Mesenchymal stem cell (in vitro differentiated cells and primary cell): ENCODE measurements at regions not wholly inside any gene's neighbourhood (a gene's known extent, or its start where the extent isn't known, plus 50 kb on each side); places are given as distances from the start of the nearest gene placed in this dataset.
A peak's percentile ranks its signal among the peaks of the same experiment; 100 is the strongest.
"Not testable (repeated sequence)": the region's sequence is repeated elsewhere in the genome, so short reads cannot be mapped to it uniquely, and the experiment has no call there.

Experiments used
- DNase-seq: peaks from one replicate; pipeline ENCODE4 v3.0.0-alpha.2; 2013
- H2AFZ ChIP-seq: one replicate; pipeline ENCODE4 v1.6.1; 2013; ENCODE audit warnings: low read depth, mild to moderate bottlenecking, control low read depth, inconsistent platforms, low read length, moderate library complexity
- H2AK5ac ChIP-seq: 2 replicates; pipeline ENCODE4 v1.6.1; 2013; ENCODE audit warnings: low read length, moderate library complexity, mild to moderate bottlenecking, inconsistent platforms; ENCODE audit not compliant: severe bottlenecking
- H2BK120ac ChIP-seq: one replicate; pipeline ENCODE4 v1.6.1; 2013; ENCODE audit warnings: low read depth, mild to moderate bottlenecking, inconsistent platforms, low read length, moderate library complexity
- H2BK12ac ChIP-seq, 2 experiments: one replicate each; pipeline ENCODE4 v1.6.1; 2013; ENCODE audit warnings: inconsistent platforms in 2 of 2, low read length in 2 of 2, mild to moderate bottlenecking in 2 of 2, moderate library complexity in 2 of 2, control low read depth in 1 of 2
- H2BK15ac ChIP-seq: one replicate; pipeline ENCODE4 v1.6.1; 2013; ENCODE audit warnings: mild to moderate bottlenecking, low read depth, inconsistent platforms; ENCODE audit not compliant: poor library complexity, severe bottlenecking
- H2BK5ac ChIP-seq: 2 replicates; pipeline ENCODE4 v1.6.1; 2013; ENCODE audit warnings: low read depth, mild to moderate bottlenecking, low read length, control low read depth, inconsistent platforms; ENCODE audit not compliant: poor library complexity, severe bottlenecking
- H3K14ac ChIP-seq, 2 experiments: one replicate each; pipeline ENCODE4 v1.6.1; 2013; ENCODE audit warnings: inconsistent platforms in 2 of 2, low read length in 2 of 2, control low read depth in 1 of 2, mild to moderate bottlenecking in 1 of 2, moderate library complexity in 1 of 2
- H3K18ac ChIP-seq, 2 experiments: one replicate each; pipeline ENCODE4 v1.6.1; 2013; ENCODE audit warnings: inconsistent platforms in 2 of 2, low read length in 2 of 2, control low read depth in 1 of 2, low read depth in 1 of 2, mild to moderate bottlenecking in 1 of 2
- H3K23ac ChIP-seq, 2 experiments: one replicate each; pipeline ENCODE4 v1.6.1; 2013; ENCODE audit warnings: inconsistent platforms in 2 of 2, low read length in 2 of 2, mild to moderate bottlenecking in 2 of 2, moderate library complexity in 2 of 2, control low read depth in 1 of 2
- H3K27ac ChIP-seq: 2 replicates; pipeline ENCODE4 v1.5.1; 2013; ENCODE audit warnings: mild to moderate bottlenecking, moderate library complexity, low read length, control low read depth, inconsistent platforms; ENCODE audit not compliant: poor library complexity, severe bottlenecking
- H3K27me3 ChIP-seq, 2 experiments: 2 replicates each; pipeline versions ENCODE4 v1.6.1 to v1.7.0; 2013; ENCODE audit warnings: low read length in 2 of 2, mild to moderate bottlenecking in 2 of 2, moderate library complexity in 2 of 2, control low read depth in 1 of 2, inconsistent platforms in 1 of 2; ENCODE audit not compliant: control insufficient read depth in 1 of 2, insufficient read depth in 1 of 2
- H3K36me3 ChIP-seq, 2 experiments: 2 replicates each; pipeline versions ENCODE4 v1.6.1 to v1.7.0; 2013; ENCODE audit warnings: low read length in 2 of 2, control low read depth in 1 of 2, inconsistent platforms in 1 of 2, low read depth in 1 of 2, mild to moderate bottlenecking in 1 of 2; ENCODE audit not compliant: insufficient read depth in 2 of 2, control insufficient read depth in 1 of 2
- H3K4ac ChIP-seq, 2 experiments: one replicate each; pipeline ENCODE4 v1.6.1; 2013; ENCODE audit warnings: inconsistent platforms in 2 of 2, low read length in 2 of 2, mild to moderate bottlenecking in 2 of 2, moderate library complexity in 2 of 2, control low read depth in 1 of 2, low read depth in 1 of 2
- H3K4me1 ChIP-seq: 2 replicates; pipeline ENCODE4 v1.6.1; 2013; ENCODE audit warnings: low read depth, low read length, control low read depth; ENCODE audit not compliant: control insufficient read depth, insufficient read depth
- H3K4me2 ChIP-seq: 2 replicates; pipeline ENCODE4 v1.6.1; 2013; ENCODE audit warnings: low read length, mild to moderate bottlenecking, inconsistent platforms; ENCODE audit not compliant: poor library complexity, severe bottlenecking
- H3K4me3 ChIP-seq, 2 experiments: 2 replicates each; pipeline versions ENCODE4 v1.5.1 to v1.7.0; 2013; ENCODE audit warnings: low read length in 2 of 2, mild to moderate bottlenecking in 2 of 2, control low read depth in 1 of 2, low read depth in 1 of 2; ENCODE audit not compliant: insufficient read depth in 1 of 2
- H3K79me1 ChIP-seq: replicated peaks from 2 replicates; pipeline ENCODE4 v1.6.1; 2013; ENCODE audit warnings: mild to moderate bottlenecking, control low read depth, low read length, inconsistent platforms; ENCODE audit not compliant: poor library complexity, severe bottlenecking
- H3K9ac ChIP-seq: 2 replicates; pipeline ENCODE4 v1.7.0; 2013; ENCODE audit warnings: mild to moderate bottlenecking, low read length, moderate library complexity
- H3K9me3 ChIP-seq: 2 replicates; pipeline ENCODE4 v1.7.0; 2013; ENCODE audit warnings: mild to moderate bottlenecking, low read length; ENCODE audit not compliant: control insufficient read depth
- H4K8ac ChIP-seq: one replicate; pipeline ENCODE4 v1.6.1; 2013; ENCODE audit warnings: inconsistent platforms, mild to moderate bottlenecking, low read length, moderate library complexity
- H4K91ac ChIP-seq: one replicate; pipeline ENCODE4 v1.6.1; 2013; ENCODE audit warnings: mild to moderate bottlenecking, low read length, inconsistent platforms
- WGBS: methylation state at CpG from one replicate; pipeline ENCODE4 v1.1.7; 2013; ENCODE audit warnings: mixed read lengths; 5-methylcytosine and 5-hydroxymethylcytosine counted together

DNA sequence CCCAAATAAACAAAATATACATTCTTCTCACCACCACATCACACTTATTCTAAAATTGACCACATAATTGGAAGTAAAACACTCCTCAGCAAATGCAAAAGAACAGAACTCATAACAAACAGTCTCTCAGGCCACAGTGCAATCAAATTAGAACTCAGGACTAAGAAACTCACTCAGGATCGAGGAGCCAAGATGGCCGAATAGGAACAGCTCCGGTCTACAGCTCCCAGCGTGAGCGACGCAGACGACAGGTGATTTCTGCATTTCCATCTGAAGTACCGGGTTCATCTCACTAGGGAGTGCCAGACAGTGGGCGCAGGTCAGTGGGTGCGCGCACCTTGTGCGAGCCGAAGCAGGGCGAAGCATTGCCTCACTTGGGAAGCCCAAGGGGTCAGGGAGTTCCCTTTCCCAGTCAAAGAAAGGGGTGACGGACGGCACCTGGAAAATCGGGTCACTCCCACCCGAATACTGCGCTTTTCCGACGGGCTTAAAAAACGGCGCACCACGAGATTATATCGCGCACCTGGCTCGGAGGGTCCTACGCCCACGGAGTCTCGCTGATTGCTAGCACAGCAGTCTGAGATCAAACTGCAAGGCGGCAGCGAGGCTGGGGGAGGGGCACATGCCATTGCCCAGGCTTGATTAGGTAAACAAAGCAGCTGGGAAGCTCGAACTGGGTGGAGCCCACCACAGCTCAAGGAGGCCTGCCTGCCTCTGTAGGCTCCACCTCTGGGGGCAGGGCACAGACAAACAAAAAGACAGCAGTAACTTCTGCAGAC lies 183.2 kb downstream of the ETV1 start:
- H3K14ac ChIP-seq, H4K8ac ChIP-seq, H3K9ac ChIP-seq, H3K36me3 ChIP-seq, H3K27ac ChIP-seq, DNase-seq, H3K23ac ChIP-seq, H3K79me1 ChIP-seq, H3K4me1 ChIP-seq, H2AK5ac ChIP-seq, H2AFZ ChIP-seq, H2BK120ac ChIP-seq, H2BK5ac ChIP-seq, H2BK12ac ChIP-seq, H3K27me3 ChIP-seq, H4K91ac ChIP-seq, H3K18ac ChIP-seq, H3K9me3 ChIP-seq, H3K4me2 ChIP-seq, H3K4ac ChIP-seq, H2BK15ac ChIP-seq: not testable (repeated sequence)
- peak overlapping the region in 1 of 2 experiments; percentile 39 for H3K4me3 ChIP-seq
- WGBS: 20% methylated on average over 30 of the region's 33 CpGs

- H3K27me3 ChIP-seq, H3K4me1 ChIP-seq, H3K4me3 ChIP-seq, H4K91ac ChIP-seq, H3K36me3 ChIP-seq, H2BK12ac ChIP-seq, H3K4me2 ChIP-seq, H3K27ac ChIP-seq, H2BK15ac ChIP-seq, H3K79me1 ChIP-seq, H3K4ac ChIP-seq, H3K9ac ChIP-seq, H3K9me3 ChIP-seq, H3K23ac ChIP-seq, H3K14ac ChIP-seq, H2BK120ac ChIP-seq, H2BK5ac ChIP-seq, H4K8ac ChIP-seq, H2AK5ac ChIP-seq, H3K18ac ChIP-seq, DNase-seq, H2AFZ ChIP-seq: not testable (repeated sequence)
These were observed 172.2 kb downstream of the ETV1 start for GRCh38 chr7:13817230-13817629.

- no peak overlapping the region for H3K4me2 ChIP-seq
- no peaks in the 10 kb centered on the region for H3K27me3 ChIP-seq
- no peaks in the 10 kb centered on the region for H3K79me1 ChIP-seq
- H3K18ac ChIP-seq: no peak overlapping the region
- H3K23ac ChIP-seq: no peak overlapping the region
- no peaks in the 10 kb centered on the region for H3K36me3 ChIP-seq
- H3K4ac ChIP-seq: no peak overlapping the region
- H3K27ac ChIP-seq: no peak overlapping the region
- H2AK5ac ChIP-seq: no peak overlapping the region
- H4K8ac ChIP-seq: no peak overlapping the region
- no peak overlapping the region for H4K91ac ChIP-seq
- H3K9me3 ChIP-seq: no peaks in the 10 kb centered on the region
- H2BK12ac ChIP-seq: no peak overlapping the region
- H2AFZ ChIP-seq: no peak overlapping the region
- H3K4me1 ChIP-seq: no peaks in the 10 kb centered on the region
- WGBS: 14% methylated on average over 1 of the region's 3 CpGs
- no peak overlapping the region for H3K4me3 ChIP-seq
- H2BK15ac ChIP-seq: no peak overlapping the region
- H2BK5ac ChIP-seq: no peak overlapping the region
- no peak overlapping the region for H3K14ac ChIP-seq
- H2BK120ac ChIP-seq: no peak overlapping the region
- peak overlapping the region; percentile 24 for H3K9ac ChIP-seq
- no peak for DNase-seq
These were observed 168.2 kb downstream of the ETV1 start for GRCh38 chr7:13821152-13821787.

DNA sequence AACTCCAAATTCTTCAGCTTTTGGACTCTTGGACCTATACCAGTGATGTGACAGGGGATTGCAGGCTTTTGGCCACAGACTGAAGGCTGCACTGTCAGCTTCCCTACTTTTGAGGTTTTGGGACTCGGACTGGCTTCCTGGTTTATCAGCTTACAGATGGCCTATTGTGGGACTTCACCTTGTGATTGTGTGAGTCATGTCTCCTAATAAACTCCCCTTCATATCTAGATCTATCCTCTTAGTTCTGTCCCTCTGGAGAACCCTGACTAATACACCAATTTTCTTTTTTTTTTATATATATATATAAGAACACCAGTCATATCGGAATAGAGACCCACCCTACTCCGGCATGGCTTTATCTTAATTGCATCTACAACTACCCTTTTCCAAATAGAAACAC lies 166.8 kb downstream of the ETV1 start:
- DNase-seq: no peak
- Histone ChIP-seq H2BK15ac (no peak overlapping the region), H2BK5ac (no peak overlapping the region), H2BK120ac (no peak overlapping the region), H3K36me3 (no peaks in the 10 kb centered on the region), H3K27me3 (no peaks in the 10 kb centered on the region), H2BK12ac (no peak overlapping the region), H3K4me1 (no peaks in the 10 kb centered on the region), H3K9me3 (no peaks in the 10 kb centered on the region), H3K4me3 (no peak overlapping the region), H3K23ac (no peak overlapping the region), H3K79me1 (no peaks in the 10 kb centered on the region), H2AFZ (no peak overlapping the region), H4K8ac (no peak overlapping the region), H3K4ac (no peak overlapping the region), H3K27ac (no peak overlapping the region), H3K18ac (no peak overlapping the region), H2AK5ac (no peak overlapping the region), H4K91ac (no peak overlapping the region), H3K4me2 (no peak overlapping the region), H3K14ac (no peak overlapping the region), H3K9ac (no peak overlapping the region)
- WGBS: 100% methylated on average over 1 of the region's 3 CpGs
